C4-2B (cell line): ENCODE measurements at regions not wholly inside any gene's neighbourhood (a gene's known extent, or its start where the extent isn't known, plus 50 kb on each side); places are given as distances from the start of the nearest gene placed in this dataset.
"Not testable (repeated sequence)": the region's sequence is repeated elsewhere in the genome, so short reads cannot be mapped to it uniquely, and the experiment has no call there.

Experiments
- ZFX ChIP-seq: fragments of 450-650 bp; IDR thresholded peaks from 2 replicates; pipeline ENCODE4 v1.6.1; 2017
- TF ChIP-seq, protein P1 (sequence below): fragments of 450-650 bp; conservative IDR thresholded peaks from 2 replicates; pipeline ENCODE4 v1.5.1; 2017; ENCODE audit warnings: mild to moderate bottlenecking

DNA sequence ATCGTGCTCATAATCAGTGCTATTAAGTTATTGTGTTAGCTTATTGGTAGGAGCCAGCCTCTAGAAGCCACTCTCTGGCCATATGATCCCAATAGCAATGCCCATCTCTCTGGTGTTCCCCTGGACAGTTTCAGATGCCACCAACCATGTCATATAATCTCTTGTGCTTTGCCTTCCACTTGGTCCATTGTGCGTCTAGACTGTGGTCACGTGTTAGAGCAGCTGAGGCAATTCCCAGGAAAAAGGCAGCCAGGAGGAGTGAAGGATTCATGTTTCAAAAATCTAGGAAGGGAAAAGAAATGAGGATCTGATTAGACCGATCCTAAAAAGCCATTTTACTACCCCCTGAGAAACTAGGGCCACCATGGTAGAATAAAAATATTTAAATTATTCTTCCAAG lies 58.6 kb upstream of the AGAP9 start:
- TF ChIP-seq, protein P1, sequence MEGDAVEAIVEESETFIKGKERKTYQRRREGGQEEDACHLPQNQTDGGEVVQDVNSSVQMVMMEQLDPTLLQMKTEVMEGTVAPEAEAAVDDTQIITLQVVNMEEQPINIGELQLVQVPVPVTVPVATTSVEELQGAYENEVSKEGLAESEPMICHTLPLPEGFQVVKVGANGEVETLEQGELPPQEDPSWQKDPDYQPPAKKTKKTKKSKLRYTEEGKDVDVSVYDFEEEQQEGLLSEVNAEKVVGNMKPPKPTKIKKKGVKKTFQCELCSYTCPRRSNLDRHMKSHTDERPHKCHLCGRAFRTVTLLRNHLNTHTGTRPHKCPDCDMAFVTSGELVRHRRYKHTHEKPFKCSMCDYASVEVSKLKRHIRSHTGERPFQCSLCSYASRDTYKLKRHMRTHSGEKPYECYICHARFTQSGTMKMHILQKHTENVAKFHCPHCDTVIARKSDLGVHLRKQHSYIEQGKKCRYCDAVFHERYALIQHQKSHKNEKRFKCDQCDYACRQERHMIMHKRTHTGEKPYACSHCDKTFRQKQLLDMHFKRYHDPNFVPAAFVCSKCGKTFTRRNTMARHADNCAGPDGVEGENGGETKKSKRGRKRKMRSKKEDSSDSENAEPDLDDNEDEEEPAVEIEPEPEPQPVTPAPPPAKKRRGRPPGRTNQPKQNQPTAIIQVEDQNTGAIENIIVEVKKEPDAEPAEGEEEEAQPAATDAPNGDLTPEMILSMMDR: not testable (repeated sequence)
- TF ChIP-seq ZFX: not testable (repeated sequence)
